ENCODE measurements at regions not wholly inside any gene's neighbourhood (a gene's known extent, or its start where the extent isn't known, plus 50 kb on each side); places are given as distances from the start of the nearest gene placed in this dataset.

DNA sequence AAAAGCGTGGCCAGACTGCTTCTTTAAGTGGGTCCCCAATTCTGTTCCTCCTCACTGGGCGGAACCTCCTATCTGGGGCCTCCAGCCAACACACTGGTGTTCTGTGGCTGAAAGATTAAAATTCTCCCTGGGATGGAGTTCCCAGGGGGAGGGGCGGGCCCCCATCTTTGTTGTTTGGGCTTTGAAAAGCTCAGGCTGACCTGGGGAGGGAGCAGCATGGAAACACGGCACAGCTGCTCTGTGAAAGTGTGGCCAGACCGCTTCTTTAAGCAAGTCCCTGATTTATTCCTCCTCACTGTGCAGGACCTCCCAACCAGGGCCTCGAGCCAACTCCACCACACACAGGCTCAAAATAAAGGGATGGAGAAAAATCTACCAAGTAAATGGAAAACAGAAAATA is 219.5 kb downstream of the TMEM47 start:
- Histone ChIP-seq H3K9me2 (replicated peaks; ENCODE audit: low read depth, low read length) (no peaks in the 10 kb centered on the region), H3F3A (ENCODE audit: low read depth) (no peaks in the 10 kb centered on the region), H2AFZ (ENCODE audit: low read length) (no peak overlapping the region)

DNA sequence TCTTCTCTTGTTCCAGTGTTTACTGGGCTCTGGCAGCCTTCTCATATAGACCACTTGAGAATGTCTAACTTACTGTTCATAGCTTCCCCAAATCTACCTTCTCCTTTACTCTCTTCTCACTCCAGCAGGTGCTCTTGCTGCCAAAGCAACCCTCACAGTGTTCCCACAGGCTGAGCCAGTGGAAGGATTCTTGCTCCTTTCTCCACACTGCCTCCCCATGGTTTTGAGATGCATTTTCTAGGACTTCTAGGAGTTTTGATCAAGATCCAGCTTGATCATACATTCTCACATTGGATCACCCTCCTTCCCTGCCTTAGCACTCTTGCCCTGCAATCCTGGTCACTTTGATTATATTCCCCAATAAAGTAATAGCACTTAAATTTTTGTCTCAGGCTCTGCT is 230.8 kb downstream of the TMEM47 start:
- Histone ChIP-seq H3K4me2 (ENCODE audit: low read depth, low read length, poor library complexity, severe bottlenecking) (no peak overlapping the region), H3K79me2 (ENCODE audit: insufficient read depth, low read length) (no peaks in the 10 kb centered on the region), H3K36me3 (ENCODE audit: insufficient read depth, low read length) (no peaks in the 10 kb centered on the region), H3K4me3 (ENCODE audit: low read length, poor library complexity, severe bottlenecking) (no peak overlapping the region), H3K9me3 (ENCODE audit: insufficient read depth, low read depth, low read length) (no peaks in the 10 kb centered on the region), H3K9me2 (replicated peaks; ENCODE audit: low read depth, low read length) (no peaks in the 10 kb centered on the region), H3K4me1 (ENCODE audit: insufficient read depth, low read length, poor library complexity, severe bottlenecking) (no peaks in the 10 kb centered on the region), H3F3A (ENCODE audit: low read depth) (no peaks in the 10 kb centered on the region), H2AFZ (ENCODE audit: low read length) (no peak overlapping the region), H3K9ac (ENCODE audit: low read depth, low read length, poor library complexity, severe bottlenecking) (no peak overlapping the region), H4K20me1 (ENCODE audit: insufficient read depth, low read length, poor library complexity, severe bottlenecking) (no peaks in the 10 kb centered on the region), H3K27me3 (ENCODE audit: insufficient read depth, low read length, poor library complexity, severe bottlenecking) (no peaks in the 10 kb centered on the region)
- no peak for TF ChIP-seq EZH2phosphoT487 (IDR thresholded peaks at IDR 0.05; ENCODE audit: borderline replicate concordance)
- TF ChIP-seq, protein P1, sequence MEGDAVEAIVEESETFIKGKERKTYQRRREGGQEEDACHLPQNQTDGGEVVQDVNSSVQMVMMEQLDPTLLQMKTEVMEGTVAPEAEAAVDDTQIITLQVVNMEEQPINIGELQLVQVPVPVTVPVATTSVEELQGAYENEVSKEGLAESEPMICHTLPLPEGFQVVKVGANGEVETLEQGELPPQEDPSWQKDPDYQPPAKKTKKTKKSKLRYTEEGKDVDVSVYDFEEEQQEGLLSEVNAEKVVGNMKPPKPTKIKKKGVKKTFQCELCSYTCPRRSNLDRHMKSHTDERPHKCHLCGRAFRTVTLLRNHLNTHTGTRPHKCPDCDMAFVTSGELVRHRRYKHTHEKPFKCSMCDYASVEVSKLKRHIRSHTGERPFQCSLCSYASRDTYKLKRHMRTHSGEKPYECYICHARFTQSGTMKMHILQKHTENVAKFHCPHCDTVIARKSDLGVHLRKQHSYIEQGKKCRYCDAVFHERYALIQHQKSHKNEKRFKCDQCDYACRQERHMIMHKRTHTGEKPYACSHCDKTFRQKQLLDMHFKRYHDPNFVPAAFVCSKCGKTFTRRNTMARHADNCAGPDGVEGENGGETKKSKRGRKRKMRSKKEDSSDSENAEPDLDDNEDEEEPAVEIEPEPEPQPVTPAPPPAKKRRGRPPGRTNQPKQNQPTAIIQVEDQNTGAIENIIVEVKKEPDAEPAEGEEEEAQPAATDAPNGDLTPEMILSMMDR (conservative IDR thresholded peaks at IDR 0.05; ENCODE audit: low read length) = no peak

More for the DNA sequence above, 219.5 kb downstream of the TMEM47 start:
- H3K4me3 ChIP-seq (ENCODE audit: low read length, poor library complexity, severe bottlenecking) = no peak overlapping the region
- H3K4me2 ChIP-seq (ENCODE audit: low read depth, low read length, poor library complexity, severe bottlenecking) = no peak overlapping the region
- H3K4me1 ChIP-seq (ENCODE audit: insufficient read depth, low read length, poor library complexity, severe bottlenecking) = no peaks in the 10 kb centered on the region
- H3K9ac ChIP-seq (ENCODE audit: low read depth, low read length, poor library complexity, severe bottlenecking) = no peak overlapping the region
- no peaks in the 10 kb centered on the region for H3K79me2 ChIP-seq (ENCODE audit: insufficient read depth, low read length)
- H3K36me3 ChIP-seq (ENCODE audit: insufficient read depth, low read length) = no peaks in the 10 kb centered on the region
- no peaks in the 10 kb centered on the region for H3K9me3 ChIP-seq (ENCODE audit: insufficient read depth, low read depth, low read length)
- TF ChIP-seq, protein P1 (conservative IDR thresholded peaks at IDR 0.05; ENCODE audit: low read length) = no peak
- no peak for TF ChIP-seq EZH2phosphoT487 (IDR thresholded peaks at IDR 0.05; ENCODE audit: borderline replicate concordance)
- no peaks in the 10 kb centered on the region for H4K20me1 ChIP-seq (ENCODE audit: insufficient read depth, low read length, poor library complexity, severe bottlenecking)
- no peaks in the 10 kb centered on the region for H3K27me3 ChIP-seq (ENCODE audit: insufficient read depth, low read length, poor library complexity, severe bottlenecking)

DNA sequence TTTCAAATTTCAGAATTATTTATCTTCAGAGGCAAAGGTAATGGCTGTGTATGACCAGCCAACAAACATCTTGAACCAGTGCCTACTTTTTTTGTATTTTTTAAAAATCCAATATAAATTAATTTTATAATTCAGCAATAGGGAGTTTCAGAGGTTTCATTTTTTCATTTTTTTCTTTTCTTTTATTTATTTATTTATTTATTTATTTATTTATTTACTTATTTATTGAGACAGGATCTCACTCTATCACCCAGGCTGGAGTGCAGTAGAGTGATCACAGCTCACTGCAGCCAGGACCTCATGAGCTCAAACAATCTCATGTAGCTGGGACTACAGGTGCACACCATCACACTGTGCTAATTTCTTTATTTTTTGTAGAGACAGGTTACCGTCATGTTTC is 250.5 kb downstream of the TMEM47 start:
- no peaks in the 10 kb centered on the region for H3K79me2 ChIP-seq (ENCODE audit: insufficient read depth, low read length)
- no peaks in the 10 kb centered on the region for H3K9me2 ChIP-seq (replicated peaks; ENCODE audit: low read depth, low read length)
- no peaks in the 10 kb centered on the region for H3K9me3 ChIP-seq (ENCODE audit: insufficient read depth, low read depth, low read length)
- H2AFZ ChIP-seq (ENCODE audit: low read length) = no peak overlapping the region
- H4K20me1 ChIP-seq (ENCODE audit: insufficient read depth, low read length, poor library complexity, severe bottlenecking) = no peaks in the 10 kb centered on the region
- H3K27me3 ChIP-seq (ENCODE audit: insufficient read depth, low read length, poor library complexity, severe bottlenecking) = no peaks in the 10 kb centered on the region
- H3K36me3 ChIP-seq (ENCODE audit: insufficient read depth, low read length) = no peaks in the 10 kb centered on the region
- H3K4me2 ChIP-seq (ENCODE audit: low read depth, low read length, poor library complexity, severe bottlenecking) = no peak overlapping the region
- no peak overlapping the region for H3K4me3 ChIP-seq (ENCODE audit: low read length, poor library complexity, severe bottlenecking)
- H3K4me1 ChIP-seq (ENCODE audit: insufficient read depth, low read length, poor library complexity, severe bottlenecking) = no peaks in the 10 kb centered on the region
- no peaks in the 10 kb centered on the region for H3F3A ChIP-seq (ENCODE audit: low read depth)
- TF ChIP-seq EZH2phosphoT487 (IDR thresholded peaks at IDR 0.05; ENCODE audit: borderline replicate concordance) = no peak
- TF ChIP-seq, protein P1 (conservative IDR thresholded peaks at IDR 0.05; ENCODE audit: low read length) = no peak
- no peak overlapping the region for H3K9ac ChIP-seq (ENCODE audit: low read depth, low read length, poor library complexity, severe bottlenecking)
